Vagina (tissue), 2 donors: ENCODE measurements at regions not wholly inside any gene's neighbourhood (a gene's known extent, or its start where the extent isn't known, plus 50 kb on each side); places are given as distances from the start of the nearest gene placed in this dataset.

Experiments
- CTCF ChIP-seq, 3 experiments: fragments of 450-650 bp in 2 of 3; fragments of 200-600 bp in 1 of 3; sonication (generic) in 1 of 3; IDR thresholded peaks; one replicate each; pipeline ENCODE4 v1.5.1; 2017 to 2019; ENCODE audit warnings: antibody characterized with exemption in 3 of 3, mild to moderate bottlenecking in 2 of 3, moderate library complexity in 2 of 3
- POLR2A ChIP-seq, 2 donors: fragments of 450-650 bp; IDR thresholded peaks; one replicate each; pipeline ENCODE4 v1.6.1; 2017; ENCODE audit warnings: antibody characterized with exemption in 2 of 2, mild to moderate bottlenecking in 2 of 2, moderate library complexity in 2 of 2
- POLR2AphosphoS5 ChIP-seq, 2 donors: sonication (generic); formaldehyde crosslinking; IDR thresholded peaks; one replicate each; pipeline ENCODE4 v1.9.0; 2017; ENCODE audit warnings: antibody characterized with exemption in 2 of 2, mild to moderate bottlenecking in 2 of 2, low read depth in 1 of 2; ENCODE audit not compliant: insufficient read depth in 1 of 2

- TF ChIP-seq CTCF (IDR thresholded peaks at IDR 0.05) (no peak), POLR2A (IDR thresholded peaks at IDR 0.05) (no peak), POLR2AphosphoS5 (IDR thresholded peaks at IDR 0.05; ENCODE audit: insufficient read depth in 1 of 2, low read depth in 1 of 2) (no peak)
These were observed 356.4 kb downstream of the NR2F1-AS1 start for GRCh38 chr5:93224624-93225023.
